GM18868 (cell line): ENCODE measurements at regions not wholly inside any gene's neighbourhood (a gene's known extent, or its start where the extent isn't known, plus 50 kb on each side); places are given as distances from the start of the nearest gene placed in this dataset.

Experiments
- ATAC-seq: cut with Tn5 transposase; IDR thresholded peaks from one replicate; pipeline ENCODE4 v1.9.1; 2021; ENCODE audit warnings: mild to moderate bottlenecking, moderate library complexity; ENCODE audit not compliant: unreplicated experiment

- no peak for ATAC-seq
Observed at GRCh38 chr4:125433453-125433852, 118.7 kb downstream of the FAT4 start.

GRCh38 chr4:125434136-125434535 is 119.4 kb downstream of the FAT4 start:
- no peak for ATAC-seq

- no peak for ATAC-seq
Observed at GRCh38 chr4:125440814-125441213, 126.1 kb downstream of the FAT4 start.

- ATAC-seq: no peak
Observed at GRCh38 chr4:125444166-125444565, 129.4 kb downstream of the FAT4 start.

- ATAC-seq: no peak
Observed at GRCh38 chr4:125445525-125445924, 130.8 kb downstream of the FAT4 start.

GRCh38 chr4:125447551-125448290 is 133.0 kb downstream of the FAT4 start:
- no peak for ATAC-seq

GRCh38 chr4:125456075-125456474 is 141.3 kb downstream of the FAT4 start:
- ATAC-seq: no peak

- ATAC-seq: no peak
Observed at GRCh38 chr4:125459531-125459930, 144.8 kb downstream of the FAT4 start.

GRCh38 chr4:125461676-125462363 is 147.1 kb downstream of the FAT4 start:
- ATAC-seq: no peak

- ATAC-seq: no peak
Observed at GRCh38 chr4:125464146-125464545, 149.4 kb downstream of the FAT4 start.

- no peak for ATAC-seq
Observed at GRCh38 chr4:125481334-125482045, 166.7 kb downstream of the FAT4 start.

- no peak for ATAC-seq
Observed at GRCh38 chr4:125482822-125483221, 168.1 kb downstream of the FAT4 start.

GRCh38 chr4:125483278-125483677 is 168.5 kb downstream of the FAT4 start:
- no peak for ATAC-seq

- ATAC-seq: no peak
Observed at GRCh38 chr4:125484912-125485311, 170.2 kb downstream of the FAT4 start.

GRCh38 chr4:125486351-125486750 is 171.6 kb downstream of the FAT4 start:
- ATAC-seq: no peak

GRCh38 chr4:125489952-125490690 is 175.4 kb downstream of the FAT4 start:
- ATAC-seq: no peak

- ATAC-seq: no peak
Observed at GRCh38 chr4:125492957-125493356, 178.2 kb downstream of the FAT4 start.

- ATAC-seq: no peak
Observed at GRCh38 chr4:125497861-125498260, 183.1 kb downstream of the FAT4 start.

GRCh38 chr4:125498981-125499380 is 184.2 kb downstream of the FAT4 start:
- no peak for ATAC-seq

- no peak for ATAC-seq
Observed at GRCh38 chr4:125501090-125501489, 186.3 kb downstream of the FAT4 start.

GRCh38 chr4:125501568-125501967 is 186.8 kb downstream of the FAT4 start:
- ATAC-seq: no peak
